Ishikawa (cell line): ENCODE measurements at regions not wholly inside any gene's neighbourhood (a gene's known extent, or its start where the extent isn't known, plus 50 kb on each side); places are given as distances from the start of the nearest gene placed in this dataset.

Source experiments
- CEBPB ChIP-seq: IDR thresholded peaks from 2 replicates; pipeline ENCODE4 v1.6.1; 2012
- CREB1 ChIP-seq: IDR thresholded peaks from 2 replicates; pipeline ENCODE4 v1.6.1; 2012; ENCODE audit warnings: low read depth
- EGR1 ChIP-seq: IDR thresholded peaks from 2 replicates; pipeline ENCODE4 v1.6.1; 2012
- EP300 ChIP-seq: IDR thresholded peaks from 2 replicates; pipeline ENCODE4 v1.6.1; 2012; ENCODE audit warnings: borderline replicate concordance
- FOXM1 ChIP-seq: IDR thresholded peaks from 2 replicates; pipeline ENCODE4 v1.6.1; 2012; ENCODE audit warnings: low read depth, borderline replicate concordance
- MAX ChIP-seq: IDR thresholded peaks from 2 replicates; pipeline ENCODE4 v1.6.1; 2012
- NFIC ChIP-seq: IDR thresholded peaks from 2 replicates; pipeline ENCODE4 v1.6.1; 2012
- RAD21 ChIP-seq: IDR thresholded peaks from 2 replicates; pipeline ENCODE4 v1.6.1; 2012; ENCODE audit warnings: low read depth
- TAF1 ChIP-seq: IDR thresholded peaks from 2 replicates; pipeline ENCODE4 v1.6.1; 2012; ENCODE audit warnings: low read depth, mild to moderate bottlenecking
- TCF12 ChIP-seq: IDR thresholded peaks from 2 replicates; pipeline ENCODE4 v1.6.1; 2012; ENCODE audit warnings: low read depth
- TEAD4 ChIP-seq: IDR thresholded peaks from 2 replicates; pipeline ENCODE4 v1.6.1; 2012
- YY1 ChIP-seq: IDR thresholded peaks from 2 replicates; pipeline ENCODE4 v1.6.1; 2012; ENCODE audit warnings: low read depth
- ZBTB7A ChIP-seq: IDR thresholded peaks from 2 replicates; pipeline ENCODE4 v1.6.1; 2012; ENCODE audit warnings: low read depth
- TF ChIP-seq, protein P1 (sequence below): IDR thresholded peaks from 2 replicates; pipeline ENCODE4 v1.6.1; 2012
- TF ChIP-seq, protein P2 (sequence below): IDR thresholded peaks from 2 replicates; pipeline ENCODE4 v1.6.1; 2012; ENCODE audit warnings: low read depth, mild to moderate bottlenecking

- TF ChIP-seq TEAD4: no peak
- TF ChIP-seq NFIC: peak; percentile 48
These were observed 86.2 kb downstream of the IRS2 start for GRCh38 chr13:109700176-109700575.

- TF ChIP-seq CREB1 (no peak), TAF1 (no peak), FOXM1 (no peak), NFIC (no peak), TEAD4 (no peak), EGR1 (no peak), YY1 (no peak), RAD21 (no peak), EP300 (no peak), CEBPB (no peak), ZBTB7A (no peak), TCF12 (no peak), MAX (no peak)
- TF ChIP-seq, protein P1, sequence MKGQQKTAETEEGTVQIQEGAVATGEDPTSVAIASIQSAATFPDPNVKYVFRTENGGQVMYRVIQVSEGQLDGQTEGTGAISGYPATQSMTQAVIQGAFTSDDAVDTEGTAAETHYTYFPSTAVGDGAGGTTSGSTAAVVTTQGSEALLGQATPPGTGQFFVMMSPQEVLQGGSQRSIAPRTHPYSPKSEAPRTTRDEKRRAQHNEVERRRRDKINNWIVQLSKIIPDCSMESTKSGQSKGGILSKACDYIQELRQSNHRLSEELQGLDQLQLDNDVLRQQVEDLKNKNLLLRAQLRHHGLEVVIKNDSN: no peak
- TF ChIP-seq, protein P2, sequence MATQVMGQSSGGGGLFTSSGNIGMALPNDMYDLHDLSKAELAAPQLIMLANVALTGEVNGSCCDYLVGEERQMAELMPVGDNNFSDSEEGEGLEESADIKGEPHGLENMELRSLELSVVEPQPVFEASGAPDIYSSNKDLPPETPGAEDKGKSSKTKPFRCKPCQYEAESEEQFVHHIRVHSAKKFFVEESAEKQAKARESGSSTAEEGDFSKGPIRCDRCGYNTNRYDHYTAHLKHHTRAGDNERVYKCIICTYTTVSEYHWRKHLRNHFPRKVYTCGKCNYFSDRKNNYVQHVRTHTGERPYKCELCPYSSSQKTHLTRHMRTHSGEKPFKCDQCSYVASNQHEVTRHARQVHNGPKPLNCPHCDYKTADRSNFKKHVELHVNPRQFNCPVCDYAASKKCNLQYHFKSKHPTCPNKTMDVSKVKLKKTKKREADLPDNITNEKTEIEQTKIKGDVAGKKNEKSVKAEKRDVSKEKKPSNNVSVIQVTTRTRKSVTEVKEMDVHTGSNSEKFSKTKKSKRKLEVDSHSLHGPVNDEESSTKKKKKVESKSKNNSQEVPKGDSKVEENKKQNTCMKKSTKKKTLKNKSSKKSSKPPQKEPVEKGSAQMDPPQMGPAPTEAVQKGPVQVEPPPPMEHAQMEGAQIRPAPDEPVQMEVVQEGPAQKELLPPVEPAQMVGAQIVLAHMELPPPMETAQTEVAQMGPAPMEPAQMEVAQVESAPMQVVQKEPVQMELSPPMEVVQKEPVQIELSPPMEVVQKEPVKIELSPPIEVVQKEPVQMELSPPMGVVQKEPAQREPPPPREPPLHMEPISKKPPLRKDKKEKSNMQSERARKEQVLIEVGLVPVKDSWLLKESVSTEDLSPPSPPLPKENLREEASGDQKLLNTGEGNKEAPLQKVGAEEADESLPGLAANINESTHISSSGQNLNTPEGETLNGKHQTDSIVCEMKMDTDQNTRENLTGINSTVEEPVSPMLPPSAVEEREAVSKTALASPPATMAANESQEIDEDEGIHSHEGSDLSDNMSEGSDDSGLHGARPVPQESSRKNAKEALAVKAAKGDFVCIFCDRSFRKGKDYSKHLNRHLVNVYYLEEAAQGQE: no peak
These were observed 86.7 kb downstream of the IRS2 start for GRCh38 chr13:109699628-109700071.

DNA sequence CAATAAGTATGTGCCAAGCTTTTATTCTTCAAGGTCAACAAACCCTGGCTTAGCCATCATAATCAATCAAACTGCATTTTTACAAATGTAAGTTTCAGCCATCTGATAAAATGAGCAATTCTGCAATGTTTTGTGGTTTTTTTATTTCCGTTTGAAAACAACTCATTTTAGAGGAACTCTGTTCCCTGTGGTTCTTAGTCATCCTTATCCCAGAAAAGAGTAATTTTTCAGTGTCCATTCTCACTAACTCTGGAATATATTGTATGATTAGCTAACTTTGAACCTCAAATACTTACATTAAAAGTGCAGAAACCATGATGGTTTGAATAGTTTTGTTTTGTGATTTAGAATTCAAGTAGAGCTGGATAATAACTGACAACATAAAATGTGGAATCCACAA is 87.6 kb downstream of the IRS2 start:
- TF ChIP-seq EGR1: no peak
- TF ChIP-seq ZBTB7A: no peak
- TF ChIP-seq CREB1: no peak
- no peak for TF ChIP-seq MAX
- TF ChIP-seq YY1: no peak
- no peak for TF ChIP-seq TAF1
- TF ChIP-seq RAD21: no peak
- TF ChIP-seq, protein P1: no peak
- no peak for TF ChIP-seq FOXM1
- TF ChIP-seq CEBPB: no peak
- TF ChIP-seq, protein P2: no peak
- no peak for TF ChIP-seq NFIC
- TF ChIP-seq EP300: no peak
- TF ChIP-seq TEAD4: no peak
- TF ChIP-seq TCF12: no peak

GRCh38 chr13:109697936-109698335 is 88.4 kb downstream of the IRS2 start:
- TF ChIP-seq TAF1 (no peak), TEAD4 (no peak), EP300 (no peak)
- TF ChIP-seq, protein P2: no peak

GRCh38 chr13:109695402-109696190 is 90.8 kb downstream of the IRS2 start:
- TF ChIP-seq TAF1 (no peak), FOXM1 (no peak), YY1 (no peak), ZBTB7A (no peak), RAD21 (no peak), TEAD4 (no peak), EGR1 (no peak), NFIC (no peak), MAX (no peak), TCF12 (no peak), EP300 (no peak), CEBPB (no peak), CREB1 (no peak)
- TF ChIP-seq, protein P2: no peak
- TF ChIP-seq, protein P1: no peak
